ENCODE measurements at regions not wholly inside any gene's neighbourhood (a gene's known extent, or its start where the extent isn't known, plus 50 kb on each side); places are given as distances from the start of the nearest gene placed in this dataset.

- Mint-ChIP-seq H3K4me3 (no peak overlapping the region), H3K4me1 (no peaks in the 10 kb centered on the region), H3K27ac (no peak overlapping the region), H3K9me3 (peaks cover 0 to 7% of the 10 kb centered on the region in 2 donors), H3K27me3 (no peaks in the 10 kb centered on the region)
- ATAC-seq (no peak), DNase-seq (no peak)
These were observed 355.3 kb upstream of the NEGR1 start for GRCh38 chr1:72637593-72637992.

- ATAC-seq (no peak), DNase-seq (no peak)
- H3K4me3 Mint-ChIP-seq = no peak overlapping the region
- no peaks in the 10 kb centered on the region for H3K4me1 Mint-ChIP-seq
- H3K27me3 Mint-ChIP-seq = no peaks in the 10 kb centered on the region
- H3K27ac Mint-ChIP-seq = no peak overlapping the region
- peaks cover 0 to 7% of the 10 kb centered on the region in 2 donors for H3K9me3 Mint-ChIP-seq
These were observed 354.3 kb upstream of the NEGR1 start for GRCh38 chr1:72636631-72637030.

GRCh38 chr1:72635719-72636118 lies 353.4 kb upstream of the NEGR1 start:
- DNase-seq = no peak
- Mint-ChIP-seq H3K9me3 (peaks cover 0 to 7% of the 10 kb centered on the region in 2 donors), H3K27ac (no peak overlapping the region), H3K4me1 (no peaks in the 10 kb centered on the region), H3K27me3 (no peaks in the 10 kb centered on the region), H3K4me3 (no peak overlapping the region)
- ATAC-seq = no peak

GRCh38 chr1:72634946-72635345 lies 352.6 kb upstream of the NEGR1 start:
- no peaks in the 10 kb centered on the region for H3K27me3 Mint-ChIP-seq

GRCh38 chr1:72631449-72631848 lies 349.1 kb upstream of the NEGR1 start:
- ATAC-seq (no peak), DNase-seq (no peak)
- H3K4me3 Mint-ChIP-seq = no peak overlapping the region
- no peaks in the 10 kb centered on the region for H3K27me3 Mint-ChIP-seq
- H3K9me3 Mint-ChIP-seq = peaks cover 0 to 3% of the 10 kb centered on the region in 2 donors
- H3K4me1 Mint-ChIP-seq = no peaks in the 10 kb centered on the region
- H3K27ac Mint-ChIP-seq = no peak overlapping the region

More at GRCh38 chr1:72634946-72635345, 352.6 kb upstream of the NEGR1 start:
- H3K4me3 Mint-ChIP-seq = no peak overlapping the region
- no peak for DNase-seq
- peaks cover 0 to 7% of the 10 kb centered on the region in 2 donors for H3K9me3 Mint-ChIP-seq
- H3K27ac Mint-ChIP-seq = no peak overlapping the region
- ATAC-seq = no peak
- H3K4me1 Mint-ChIP-seq = no peaks in the 10 kb centered on the region

GRCh38 chr1:72623299-72623708 lies 341.0 kb upstream of the NEGR1 start:
- DNase-seq = peak in 1 of 2 donors; percentile 1
- Mint-ChIP-seq H3K4me1 (no peaks in the 10 kb centered on the region), H3K27ac (no peak overlapping the region), H3K27me3 (no peaks in the 10 kb centered on the region), H3K4me3 (peak overlapping the region in 1 of 2 donors; percentile 46), H3K9me3 (no peaks in the 10 kb centered on the region)
- ATAC-seq = peak; percentile 53

GRCh38 chr1:72620453-72620852 lies 338.1 kb upstream of the NEGR1 start:
- H3K4me1 Mint-ChIP-seq = no peaks in the 10 kb centered on the region
- no peak overlapping the region for H3K27ac Mint-ChIP-seq
- H3K27me3 Mint-ChIP-seq = no peaks in the 10 kb centered on the region
- no peaks in the 10 kb centered on the region for H3K9me3 Mint-ChIP-seq
- DNase-seq (no peak), ATAC-seq (no peak)
- no peak overlapping the region for H3K4me3 Mint-ChIP-seq

GRCh38 chr1:72606216-72606810 lies 324.0 kb upstream of the NEGR1 start:
- DNase-seq (no peak), ATAC-seq (no peak)
- Mint-ChIP-seq H3K4me3 (no peak overlapping the region), H3K4me1 (no peaks in the 10 kb centered on the region), H3K27me3 (no peaks in the 10 kb centered on the region), H3K9me3 (no peaks in the 10 kb centered on the region), H3K27ac (no peak overlapping the region)

GRCh38 chr1:72601035-72601674 lies 318.8 kb upstream of the NEGR1 start:
- ATAC-seq (no peak), DNase-seq (no peak)
- Mint-ChIP-seq H3K27ac (no peak overlapping the region), H3K9me3 (no peaks in the 10 kb centered on the region), H3K27me3 (no peaks in the 10 kb centered on the region), H3K4me1 (no peaks in the 10 kb centered on the region), H3K4me3 (no peak overlapping the region)

GRCh38 chr1:72586023-72586685 lies 303.8 kb upstream of the NEGR1 start:
- H3K9me3 Mint-ChIP-seq = no peaks in the 10 kb centered on the region
- no peaks in the 10 kb centered on the region for H3K27me3 Mint-ChIP-seq
- H3K27ac Mint-ChIP-seq = no peak overlapping the region
- no peak overlapping the region for H3K4me3 Mint-ChIP-seq
- H3K4me1 Mint-ChIP-seq = no peaks in the 10 kb centered on the region
- no peak for DNase-seq
- no peak for ATAC-seq

GRCh38 chr1:72579629-72580028 lies 297.3 kb upstream of the NEGR1 start:
- Mint-ChIP-seq H3K4me1 (no peaks in the 10 kb centered on the region), H3K27ac (no peak overlapping the region), H3K9me3 (peaks cover 0 to 6% of the 10 kb centered on the region in 2 donors), H3K27me3 (no peaks in the 10 kb centered on the region), H3K4me3 (no peak overlapping the region)
- no peak for ATAC-seq
- no peak for DNase-seq

GRCh38 chr1:72570815-72571214 lies 288.5 kb upstream of the NEGR1 start:
- no peak overlapping the region for H3K27ac Mint-ChIP-seq
- H3K27me3 Mint-ChIP-seq = no peaks in the 10 kb centered on the region
- no peak for DNase-seq
- no peak overlapping the region for H3K4me3 Mint-ChIP-seq
- ATAC-seq = no peak
- no peaks in the 10 kb centered on the region for H3K9me3 Mint-ChIP-seq
- H3K4me1 Mint-ChIP-seq = peaks cover 11% of the 10 kb centered on the region

GRCh38 chr1:72568113-72568512 lies 285.8 kb upstream of the NEGR1 start:
- no peak overlapping the region for H3K4me3 Mint-ChIP-seq
- DNase-seq (peak in 1 of 2 donors; percentile 9), ATAC-seq (peak; percentile 79)
- H3K4me1 Mint-ChIP-seq = peaks cover 11% of the 10 kb centered on the region
- H3K27me3 Mint-ChIP-seq = no peaks in the 10 kb centered on the region
- no peak overlapping the region for H3K27ac Mint-ChIP-seq
- no peaks in the 10 kb centered on the region for H3K9me3 Mint-ChIP-seq

- H3K27ac Mint-ChIP-seq = peak overlapping the region in 1 of 2 donors; percentile 31
- H3K4me3 Mint-ChIP-seq = no peak overlapping the region
- H3K27me3 Mint-ChIP-seq = no peaks in the 10 kb centered on the region
- H3K9me3 Mint-ChIP-seq = no peaks in the 10 kb centered on the region
- peaks cover 11% of the 10 kb centered on the region for H3K4me1 Mint-ChIP-seq
- no peak for ATAC-seq
- DNase-seq = no peak
These were observed 285.2 kb upstream of the NEGR1 start for GRCh38 chr1:72567521-72567920.

GRCh38 chr1:72564749-72565148 lies 282.4 kb upstream of the NEGR1 start:
- Mint-ChIP-seq H3K27me3 (no peaks in the 10 kb centered on the region), H3K9me3 (no peaks in the 10 kb centered on the region), H3K27ac (no peak overlapping the region), H3K4me3 (no peak overlapping the region), H3K4me1 (peaks cover 11% of the 10 kb centered on the region)
- DNase-seq (no peak), ATAC-seq (no peak)

- Mint-ChIP-seq H3K27me3 (no peaks in the 10 kb centered on the region), H3K9me3 (no peaks in the 10 kb centered on the region), H3K4me1 (no peaks in the 10 kb centered on the region), H3K4me3 (no peak overlapping the region), H3K27ac (no peak overlapping the region)
- DNase-seq (no peak), ATAC-seq (no peak)
These were observed 275.2 kb upstream of the NEGR1 start for GRCh38 chr1:72557446-72558049.

Measured in stimulated activated naive CD8-positive, alpha-beta T cell treated with anti-CD3 and anti-CD28 coated beads, Interleukin-15, amount 100 ng/mL, for 72 hours (primary cell).